Activated CD4-positive, alpha-beta T cell treated with anti-CD3 and anti-CD28 coated beads, Interleukin-2, Interleukin-6, amounts not matched to agents 100 ng/mL and 50 ng/mL, durations not matched to agents 16 hours and 8 hours (primary cell): ENCODE measurements at regions not wholly inside any gene's neighbourhood (a gene's known extent, or its start where the extent isn't known, plus 50 kb on each side); places are given as distances from the start of the nearest gene placed in this dataset.

Source experiments
- DNase-seq: peaks from one replicate; pipeline ENCODE4 v3.0.0-alpha.2; 2020

DNA sequence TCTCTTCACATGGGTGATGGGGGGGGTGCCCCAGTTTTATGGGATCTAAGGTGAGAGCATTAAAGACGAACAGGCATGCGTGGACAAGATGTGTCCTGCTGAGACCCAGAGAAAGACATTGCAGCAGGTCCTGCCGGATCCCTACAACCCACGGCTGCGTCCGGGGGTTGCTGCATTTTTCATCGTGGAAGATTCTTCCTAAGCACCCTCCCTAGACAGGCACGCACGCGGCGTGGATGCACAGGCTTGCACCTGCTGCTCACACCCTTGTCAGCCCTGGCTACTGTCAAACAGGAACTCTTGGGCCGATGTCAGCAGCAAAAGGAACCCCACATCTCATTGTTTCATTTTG lies 280.6 kb upstream of the RTL1 start:
- no peak for DNase-seq

DNA sequence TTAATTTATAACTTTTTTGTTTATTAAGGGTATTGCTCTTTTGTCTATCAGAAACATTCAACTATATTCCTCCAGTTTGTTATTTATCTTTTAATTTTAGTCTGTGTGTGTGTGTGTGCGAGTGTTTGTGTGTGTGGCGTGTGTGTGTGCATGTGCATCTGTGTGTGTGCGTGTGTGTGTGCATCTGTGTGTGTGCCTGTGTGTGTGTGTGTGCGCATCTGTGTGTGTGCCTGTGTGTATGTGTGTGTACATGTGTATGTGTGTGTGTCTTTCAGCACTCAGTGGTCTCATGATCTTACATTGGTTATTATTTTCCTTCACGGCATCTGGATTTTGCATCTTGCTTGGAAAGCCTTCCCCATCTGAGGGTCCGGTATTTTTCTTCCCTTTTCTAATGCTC lies 281.1 kb upstream of the RTL1 start:
- no peak for DNase-seq

DNA sequence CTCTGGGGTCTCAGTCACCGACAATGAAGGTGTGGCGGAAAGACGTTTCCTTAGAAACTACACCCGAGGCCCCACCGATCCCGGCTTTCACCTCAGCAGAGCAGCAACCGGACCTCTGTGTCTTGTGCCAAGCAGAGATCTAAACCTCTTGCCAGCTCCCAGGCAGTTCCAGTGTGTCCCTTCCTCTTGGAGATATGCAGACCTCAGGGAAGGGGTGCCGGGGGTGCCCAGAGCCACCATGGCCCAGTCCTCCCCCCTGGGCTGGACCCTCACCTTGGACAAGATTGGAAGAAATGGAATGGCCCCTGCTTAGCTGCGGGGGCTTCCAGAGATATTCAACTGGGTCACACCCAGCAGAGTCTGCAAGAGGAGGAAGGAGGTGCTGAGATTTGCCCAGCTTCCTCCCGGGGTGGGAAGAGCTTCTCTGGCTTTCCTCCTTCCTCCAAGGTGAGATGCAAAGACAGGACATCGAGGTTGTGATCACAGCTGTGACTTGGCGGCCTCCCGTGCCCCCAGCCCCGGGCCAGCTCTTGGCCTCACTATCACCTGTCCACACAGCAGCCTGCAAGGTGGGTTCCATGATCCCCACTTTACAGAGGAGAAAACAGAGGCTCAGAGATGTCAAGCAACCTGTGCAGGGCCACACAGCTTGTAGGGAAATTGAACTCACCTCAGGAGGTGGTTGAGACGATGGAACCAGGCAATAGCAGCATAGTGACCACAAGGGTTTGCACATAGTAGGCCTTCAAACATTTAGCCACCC lies 281.7 kb upstream of the RTL1 start:
- DNase-seq: no peak

DNA sequence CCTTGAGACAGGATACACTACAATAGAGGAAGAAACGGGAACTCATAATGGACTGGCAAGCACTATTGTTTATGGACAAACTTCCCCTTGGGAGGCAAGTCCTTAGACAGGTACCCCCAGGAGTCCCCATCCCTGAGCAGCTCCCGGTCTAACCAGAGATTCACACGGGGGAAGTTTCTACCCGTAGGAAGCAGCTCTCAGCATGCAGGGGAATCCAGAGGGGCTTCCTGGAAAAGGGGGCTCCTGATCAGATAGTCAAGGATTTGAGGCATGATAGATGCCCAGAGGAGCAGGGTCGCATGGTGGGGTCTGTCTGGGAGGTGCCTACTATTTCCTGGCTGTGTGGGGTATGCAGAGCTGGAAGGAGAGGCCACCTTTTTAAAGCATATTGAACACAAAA lies 282.4 kb upstream of the RTL1 start:
- no peak for DNase-seq

DNA sequence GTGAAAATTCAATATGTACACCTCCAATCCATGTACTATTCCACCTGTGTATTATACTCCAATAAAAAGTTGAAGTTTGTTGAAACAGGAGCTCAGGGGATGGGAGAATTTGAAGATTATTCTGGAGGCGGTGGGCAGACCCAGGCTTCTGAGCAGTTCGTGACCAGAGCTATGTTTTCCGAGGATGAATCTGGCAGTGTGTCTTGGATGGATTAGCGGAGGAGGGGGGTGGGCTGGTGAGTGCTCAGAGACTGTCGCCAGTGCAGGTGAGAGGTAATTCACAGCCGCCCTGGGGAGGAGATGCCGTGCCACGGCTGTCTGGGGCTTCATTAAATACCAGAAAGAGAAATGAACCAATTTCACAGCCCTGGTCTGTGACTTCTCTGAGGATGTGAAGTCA lies 283.0 kb upstream of the RTL1 start:
- DNase-seq: no peak

DNA sequence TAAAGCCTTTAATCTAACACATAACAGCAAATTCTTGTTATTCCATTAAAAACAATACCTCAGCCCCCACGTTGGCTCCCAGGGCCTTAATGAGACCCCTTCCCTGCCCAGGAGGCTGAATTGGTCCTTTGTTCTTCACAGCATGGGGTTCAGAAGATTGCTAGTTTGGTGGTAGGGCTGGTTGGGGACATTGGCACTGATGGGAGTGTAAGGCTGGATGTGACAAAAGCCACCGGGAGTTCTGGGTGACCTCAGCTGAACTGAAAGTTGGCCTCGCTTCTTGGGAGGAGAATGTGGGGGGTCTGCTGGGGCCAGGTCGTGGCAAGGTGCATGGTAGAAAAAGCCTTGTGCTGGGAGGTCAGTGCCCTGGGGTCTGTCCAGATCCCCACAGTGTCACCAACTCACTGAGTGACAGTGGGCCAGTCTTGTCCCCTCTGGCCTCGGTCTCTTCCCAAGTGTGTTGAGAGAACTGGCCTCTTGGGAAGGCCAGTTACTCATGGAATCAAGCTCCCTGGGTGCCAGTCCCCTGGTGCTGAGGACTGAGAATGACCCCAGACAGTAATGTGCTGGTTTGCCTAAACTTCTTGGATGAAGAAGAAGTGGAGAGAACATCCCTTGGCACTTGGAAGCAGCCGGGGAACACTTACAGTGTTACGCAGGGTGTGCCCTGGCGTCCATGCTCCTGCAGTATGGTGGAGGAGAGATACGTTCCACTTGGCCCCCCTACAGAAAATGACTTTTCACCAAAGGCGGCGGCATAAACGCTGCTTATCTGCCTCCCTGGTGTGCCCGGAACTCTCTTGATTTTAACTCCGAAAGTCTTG lies 283.7 kb upstream of the RTL1 start:
- no peak for DNase-seq

DNA sequence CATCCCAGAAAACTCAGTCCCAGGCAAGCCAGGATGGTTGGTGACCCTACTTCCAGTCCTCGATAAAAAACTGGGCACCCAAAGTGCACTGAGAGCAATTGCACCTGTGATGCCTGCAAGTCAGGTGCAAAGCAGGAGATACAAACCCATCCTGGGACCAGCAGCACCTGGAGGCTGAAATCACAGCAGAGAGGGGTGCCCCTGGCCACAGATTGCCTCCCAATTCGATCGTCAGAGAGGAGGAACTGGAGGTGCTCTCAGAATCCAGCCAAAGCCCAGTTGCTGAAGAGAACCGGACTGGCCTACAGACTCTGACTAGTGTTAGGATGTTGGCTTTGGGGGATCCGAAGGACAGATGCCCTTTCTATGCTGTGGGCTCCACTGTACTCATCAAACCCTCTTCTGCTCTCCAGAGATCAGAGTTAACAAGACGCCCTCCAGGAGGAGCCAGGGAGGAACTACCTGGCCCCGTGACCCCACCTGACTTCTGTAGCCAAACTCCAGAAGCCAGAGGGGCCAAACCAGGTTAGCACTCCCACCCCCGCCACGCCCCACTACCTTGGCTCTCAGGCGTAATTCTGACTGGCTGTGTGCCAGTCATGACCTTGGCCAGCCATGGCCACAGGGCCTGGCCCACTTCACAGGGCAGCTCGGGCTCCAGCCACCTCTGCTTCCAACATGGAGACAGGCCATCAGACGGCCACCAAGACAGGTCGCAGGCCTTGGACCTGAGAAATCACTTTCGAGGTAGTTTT lies 284.5 kb upstream of the RTL1 start:
- DNase-seq: no peak

DNA sequence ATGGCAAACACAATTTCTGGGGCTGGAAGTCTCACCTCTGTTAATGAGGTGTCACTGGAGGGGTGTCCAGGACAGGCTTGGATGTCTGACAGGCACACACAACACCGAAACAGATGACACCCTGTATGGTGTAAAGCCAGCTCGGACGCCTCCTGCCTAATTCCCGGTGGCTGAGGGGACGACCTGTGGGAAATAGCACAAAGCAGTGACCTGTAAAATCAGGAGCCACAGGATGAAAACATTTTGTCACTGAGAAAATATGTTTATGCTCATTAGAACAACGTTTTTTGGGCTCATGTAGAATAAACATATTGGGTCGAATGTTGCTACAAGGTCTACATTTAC lies 285.0 kb upstream of the RTL1 start:
- DNase-seq: no peak

DNA sequence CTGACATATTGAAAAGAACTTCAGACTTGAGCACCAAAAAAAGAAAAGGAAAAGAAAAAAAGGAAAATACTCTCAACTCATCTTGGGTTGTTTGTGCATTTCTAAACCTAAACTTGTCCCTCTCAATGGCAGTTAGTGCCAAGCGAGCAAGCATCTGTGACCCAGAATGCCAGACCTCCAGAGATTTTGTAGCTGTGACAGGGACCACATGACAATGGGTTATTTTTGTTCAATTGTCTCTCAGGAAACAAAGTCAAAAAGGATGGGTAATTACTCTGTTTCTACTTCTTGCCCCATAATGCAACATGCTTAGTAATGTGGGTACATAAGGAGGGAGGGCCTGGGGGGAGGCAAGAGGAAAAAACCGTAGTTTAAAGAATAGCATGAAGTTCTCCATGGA lies 285.7 kb upstream of the RTL1 start:
- no peak for DNase-seq

DNA sequence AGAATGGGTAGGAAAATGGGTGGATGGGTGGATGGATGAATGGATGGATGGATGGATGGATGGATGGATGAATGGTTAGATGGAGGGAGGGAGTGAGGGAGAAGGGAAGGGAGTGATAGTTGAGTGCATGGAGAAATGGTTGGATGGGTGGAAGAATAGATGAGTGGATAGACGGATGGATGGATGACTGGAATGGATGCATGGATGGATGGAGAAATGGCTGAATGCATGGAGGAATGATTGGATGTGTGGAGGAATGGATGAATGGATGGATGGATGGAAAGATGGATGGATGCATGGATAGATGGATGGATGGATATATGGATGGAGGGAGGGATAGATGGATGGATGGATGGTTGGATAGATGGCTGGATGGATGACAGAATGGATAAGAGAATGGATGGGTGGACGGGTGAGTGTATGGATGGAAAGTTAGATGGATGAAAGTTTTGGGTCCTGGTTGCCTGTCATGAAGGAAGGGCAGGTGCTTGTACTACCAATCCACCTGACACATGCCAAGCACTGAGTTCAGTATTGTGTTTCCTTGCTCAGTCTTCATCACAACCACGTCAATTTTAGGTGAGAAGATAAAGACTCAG lies 286.5 kb upstream of the RTL1 start:
- no peak for DNase-seq

DNA sequence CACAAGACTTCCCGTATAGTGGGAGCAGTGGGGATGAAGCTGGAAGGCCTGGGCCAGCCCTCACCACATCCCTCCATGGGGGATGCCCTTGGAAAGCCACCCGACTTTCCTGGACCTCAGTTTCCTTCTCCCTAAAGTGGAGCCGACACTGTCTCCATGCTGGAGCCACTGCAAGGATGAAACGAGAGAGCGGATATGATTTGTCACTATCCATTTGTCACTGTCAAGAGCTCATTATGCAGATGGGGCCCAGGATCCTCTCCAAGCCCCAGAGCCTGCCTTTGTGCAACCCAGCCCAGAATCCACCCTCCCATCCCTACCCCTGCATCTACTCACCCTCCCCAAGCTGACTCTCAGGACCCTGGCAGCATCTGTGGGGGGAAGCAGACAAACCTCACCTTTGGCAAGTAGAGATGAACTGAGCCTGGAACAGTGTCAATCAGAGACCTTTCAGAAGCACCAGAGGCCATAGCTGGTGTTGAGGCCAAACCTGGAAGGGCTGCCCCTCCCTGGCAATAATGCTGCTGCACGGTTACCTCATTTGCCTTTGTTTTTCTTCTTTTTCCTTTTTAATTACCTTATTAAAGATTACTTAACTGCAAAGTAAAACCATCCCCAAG lies 287.7 kb upstream of the RTL1 start:
- DNase-seq: no peak

DNA sequence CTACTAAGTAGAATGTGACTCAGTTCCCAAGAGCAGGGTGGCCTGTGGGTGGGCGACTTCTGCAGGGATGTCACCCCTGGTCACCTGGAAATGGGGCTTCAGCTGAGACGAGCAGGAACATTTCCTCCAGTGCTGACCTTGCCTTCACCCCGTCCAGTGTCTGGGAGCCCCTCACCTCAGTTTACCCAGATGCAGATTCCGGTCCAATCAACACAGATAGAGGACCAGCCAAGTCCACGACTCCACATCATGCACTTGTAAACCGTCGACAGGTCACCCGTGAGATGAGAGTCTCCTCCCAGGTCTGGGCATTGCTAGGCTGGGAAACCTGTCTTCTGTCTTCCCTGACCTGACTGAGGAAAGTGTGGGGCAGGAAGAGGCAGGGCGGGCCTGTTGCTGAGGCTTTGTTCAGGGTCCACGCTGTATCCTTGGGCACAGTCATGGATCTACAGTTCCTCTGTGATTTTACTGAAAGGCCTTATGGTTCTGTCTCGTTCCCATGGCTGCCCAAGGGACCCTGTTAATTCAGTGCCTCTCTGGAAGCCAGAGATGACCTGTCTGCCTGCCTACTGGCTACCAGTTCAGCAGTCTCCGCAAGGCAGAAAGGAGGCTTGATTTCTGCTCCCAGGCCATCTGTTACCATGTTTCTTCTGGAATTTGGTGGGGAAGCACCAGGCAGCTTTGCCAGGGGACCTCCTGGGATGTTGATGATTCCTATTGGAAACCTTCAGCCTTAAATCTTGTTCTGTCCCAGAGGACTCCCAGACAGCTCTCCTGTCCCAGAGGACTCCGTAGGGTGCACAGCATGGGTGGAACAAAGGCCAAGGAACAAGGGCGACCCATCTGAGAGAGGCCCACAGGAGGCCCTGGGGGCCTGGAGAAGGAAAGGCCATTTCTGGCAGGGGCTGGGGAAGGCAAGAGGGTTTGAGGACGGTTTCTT lies 288.5 kb upstream of the RTL1 start:
- no peak for DNase-seq

DNA sequence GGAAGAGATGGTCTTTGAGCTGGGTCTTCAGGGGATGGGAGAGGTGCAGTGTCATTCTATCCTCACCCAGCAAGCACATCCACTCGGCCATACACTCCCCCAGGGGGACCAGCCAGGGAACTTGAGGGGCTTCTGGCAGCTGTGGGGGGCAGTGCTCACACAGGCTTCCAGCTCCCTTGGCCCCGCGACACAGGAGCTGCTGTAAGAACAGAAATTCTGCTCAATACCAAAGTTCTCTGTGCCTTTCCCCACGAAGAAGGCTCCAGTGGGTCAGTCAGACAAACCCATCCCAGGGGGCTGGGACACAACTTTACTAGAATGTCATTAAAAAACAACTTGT lies 289.1 kb upstream of the RTL1 start:
- no peak for DNase-seq

DNA sequence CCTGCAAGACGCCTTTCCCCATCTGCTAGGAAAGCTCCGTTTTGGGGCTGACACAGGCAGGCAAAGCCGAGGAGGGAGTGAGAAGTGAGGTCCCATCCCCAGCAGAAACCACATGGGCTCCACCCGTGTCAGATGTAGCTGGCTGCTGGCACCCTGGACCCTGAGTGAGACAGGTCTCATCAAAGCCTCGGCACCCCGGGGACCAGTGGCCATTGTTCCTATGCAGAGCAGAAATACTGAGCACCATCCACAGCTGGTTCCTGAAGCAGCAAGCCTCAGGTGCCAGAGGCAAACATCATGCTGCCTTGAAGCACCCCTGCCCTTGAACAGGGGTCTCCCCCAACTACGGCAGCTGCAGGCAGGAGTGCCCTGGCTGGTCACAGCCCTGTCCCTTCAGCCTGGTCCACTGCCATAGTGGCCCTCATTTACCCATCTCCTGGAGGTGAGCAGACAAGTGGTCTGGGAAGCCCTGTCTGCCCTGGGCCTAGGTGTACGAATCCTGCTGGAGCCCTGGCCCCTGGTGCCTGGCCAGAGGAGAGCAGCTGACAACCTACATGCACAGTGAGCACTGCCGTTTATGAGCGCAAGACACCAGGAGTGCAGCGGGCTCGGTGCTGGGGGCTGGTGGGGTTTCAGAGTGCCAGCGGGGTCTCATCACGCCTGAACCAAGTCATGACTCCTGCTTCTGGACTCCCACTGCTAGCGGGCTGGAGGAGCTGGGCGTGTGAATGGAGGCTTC lies 289.8 kb upstream of the RTL1 start:
- no peak for DNase-seq

DNA sequence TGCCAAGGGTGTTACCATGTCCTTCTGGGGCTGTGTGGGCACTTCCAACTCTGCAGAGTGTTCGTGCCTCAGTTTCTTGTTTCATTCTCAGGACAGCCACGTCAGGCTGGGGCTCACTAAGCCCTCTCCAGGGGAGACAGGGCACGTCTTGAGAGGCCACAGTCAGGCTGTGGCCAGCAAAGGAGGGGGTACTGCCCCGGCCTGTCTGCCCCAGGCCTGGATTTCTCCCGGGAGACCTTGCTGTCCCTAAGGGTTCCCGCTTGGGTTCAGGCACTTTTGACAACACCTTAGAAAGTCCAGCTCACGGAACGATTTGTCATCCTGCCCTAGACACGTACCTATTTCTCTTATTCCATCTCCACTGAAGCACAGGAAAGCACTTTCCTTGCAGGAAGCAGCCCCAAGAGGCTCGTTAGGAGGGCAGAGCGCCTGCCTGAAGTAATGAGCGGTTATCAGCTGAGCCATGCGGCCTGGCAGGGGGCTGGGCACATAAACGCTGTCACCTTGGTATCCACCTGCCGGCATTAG lies 290.4 kb upstream of the RTL1 start:
- no peak for DNase-seq

DNA sequence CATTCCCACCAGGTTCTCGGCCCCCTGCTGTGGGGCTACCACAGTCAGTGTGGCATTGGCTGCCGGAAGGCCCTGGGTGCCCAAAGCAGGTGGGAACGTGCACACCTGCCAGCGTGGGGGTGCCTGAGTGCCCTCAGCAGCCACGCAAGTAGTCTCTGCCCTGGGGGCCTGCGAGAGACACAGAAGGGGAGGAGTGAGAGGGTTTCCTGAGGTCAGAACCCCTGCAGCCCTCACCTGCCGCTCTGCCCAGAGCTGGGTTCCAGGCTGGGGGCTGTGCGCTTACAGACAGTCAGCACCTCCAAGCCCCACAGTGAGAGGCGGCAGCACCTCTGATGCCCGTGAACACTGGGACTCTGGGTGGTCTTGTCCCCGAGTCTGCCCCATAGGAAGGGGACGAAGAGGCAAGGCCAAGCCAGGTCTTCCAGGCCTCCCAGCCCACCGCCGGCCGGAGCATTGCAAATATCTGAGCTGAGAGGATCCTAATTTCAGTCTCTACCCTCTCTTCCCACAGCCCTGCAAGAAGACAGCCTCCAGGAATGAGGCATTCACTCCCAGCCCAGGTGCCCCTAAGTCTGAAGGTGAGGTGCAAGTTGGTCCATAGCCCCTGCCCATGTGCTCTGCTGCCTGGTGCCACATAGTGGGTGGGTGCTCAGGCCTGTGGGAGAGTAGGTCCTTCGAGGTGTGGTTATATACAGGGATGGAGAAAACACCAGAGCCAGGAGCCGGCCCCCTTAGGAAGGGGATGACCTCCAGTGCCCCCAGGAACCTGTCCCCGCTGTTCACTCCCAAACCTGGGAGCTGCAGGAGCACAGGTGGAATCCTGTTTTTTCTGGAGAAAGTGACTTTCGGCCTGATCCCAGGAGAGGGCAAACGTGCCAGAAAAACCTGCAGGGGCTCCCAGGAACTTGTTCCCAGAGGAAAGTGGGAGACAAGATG lies 291.1 kb upstream of the RTL1 start:
- DNase-seq: no peak

DNA sequence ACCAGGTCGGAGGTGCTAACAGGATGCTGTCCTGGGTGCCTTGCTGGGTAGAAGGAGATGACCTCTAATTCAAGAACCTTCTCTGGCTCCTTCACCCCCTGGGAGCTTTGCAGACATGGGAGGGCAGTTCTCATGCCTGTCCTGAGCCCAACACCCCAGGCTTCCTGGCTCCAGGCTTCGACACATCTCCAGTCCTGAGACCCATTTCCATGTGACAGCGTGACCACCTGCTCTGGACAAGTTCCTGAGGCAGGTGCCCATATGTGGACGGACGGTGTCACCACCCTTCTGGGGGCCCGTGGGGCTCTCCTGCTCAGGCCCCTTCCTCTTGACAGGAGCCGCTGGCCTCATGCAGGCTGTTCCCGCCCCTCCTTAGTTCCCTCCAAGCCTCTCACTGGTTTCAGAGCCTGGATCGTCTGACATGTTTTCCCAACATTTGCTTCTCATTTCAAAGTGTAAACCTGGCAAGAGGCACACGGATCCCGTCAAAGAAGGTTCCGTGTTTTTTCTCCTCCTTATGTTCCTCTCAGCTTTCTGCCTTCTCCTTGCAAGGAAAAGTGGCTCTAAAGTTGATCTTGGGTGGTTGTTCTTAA lies 291.9 kb upstream of the RTL1 start:
- no peak for DNase-seq

DNA sequence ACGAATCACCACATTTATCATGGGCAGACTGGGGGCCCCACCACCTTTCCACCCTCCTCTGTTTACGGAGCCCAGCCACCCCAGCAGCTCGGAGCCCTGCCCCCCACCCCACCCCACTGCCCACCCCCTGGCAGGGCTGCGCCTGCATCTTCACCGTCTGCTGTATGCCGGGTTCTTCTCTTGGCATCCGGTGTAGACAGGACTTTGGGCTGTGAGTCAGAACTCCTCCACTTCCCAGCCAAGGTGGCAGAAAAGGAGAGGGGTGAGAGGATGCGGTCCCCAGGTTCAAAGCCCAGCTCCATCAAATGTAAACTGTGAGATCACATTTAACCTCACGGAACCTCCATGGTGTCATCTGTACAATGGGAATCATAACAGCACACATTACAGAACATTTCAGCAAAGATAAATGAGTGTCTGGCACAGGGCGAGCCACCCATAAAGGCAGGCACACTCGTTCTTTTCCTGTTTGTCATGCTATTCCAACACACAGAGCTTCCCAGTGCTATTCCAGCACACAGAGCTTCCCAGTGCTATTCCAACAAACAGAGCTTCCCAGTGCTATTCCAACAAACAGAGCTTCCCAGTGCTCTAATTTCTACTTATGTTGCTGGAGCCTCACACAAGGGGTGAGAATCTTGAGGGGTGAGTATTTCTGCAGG lies 292.7 kb upstream of the RTL1 start:
- DNase-seq: no peak
